LNCAP (cell line): ENCODE measurements at regions not wholly inside any gene's neighbourhood (a gene's known extent, or its start where the extent isn't known, plus 50 kb on each side); places are given as distances from the start of the nearest gene placed in this dataset.

Source experiments
- CTCF ChIP-seq: fragments of 450-650 bp; IDR thresholded peaks from 2 replicates; pipeline ENCODE4 v1.5.1; 2017; ENCODE audit warnings: mild to moderate bottlenecking

- TF ChIP-seq CTCF: no peak
Observed at GRCh38 chr4:14559646-14560045, 442.6 kb upstream of the CPEB2 start.

- no peak for TF ChIP-seq CTCF
Observed at GRCh38 chr4:14560577-14560976, 441.7 kb upstream of the CPEB2 start.

- no peak for TF ChIP-seq CTCF
Observed at GRCh38 chr4:14562901-14563300, 439.4 kb upstream of the CPEB2 start.

- no peak for TF ChIP-seq CTCF
Observed at GRCh38 chr4:14564281-14564680, 438.0 kb upstream of the CPEB2 start.

- no peak for TF ChIP-seq CTCF
Observed at GRCh38 chr4:14566518-14566917, 435.8 kb upstream of the CPEB2 start.

- no peak for TF ChIP-seq CTCF
Observed at GRCh38 chr4:14568351-14568750, 433.9 kb upstream of the CPEB2 start.

- no peak for TF ChIP-seq CTCF
Observed at GRCh38 chr4:14575289-14575688, 427.0 kb upstream of the CPEB2 start.

GRCh38 chr4:14575919-14576318, 426.4 kb upstream of the CPEB2 start:
- no peak for TF ChIP-seq CTCF
